B cell (primary cell): ENCODE measurements at regions not wholly inside any gene's neighbourhood (a gene's known extent, or its start where the extent isn't known, plus 50 kb on each side); places are given as distances from the start of the nearest gene placed in this dataset.

Experiments
- ATAC-seq: fragments of 200-7000 bp; cut with Tn5 transposase; one replicate; pipeline ENCODE4 v1.10.0; 2021; ENCODE audit warnings: low read depth, mild to moderate bottlenecking, moderate number of reproducible peaks, moderate library complexity
- CTCF ChIA-PET: fragments of 350-600 bp; sonication (Branson Sonifier 250); formaldehyde crosslinking; loops from one replicate; lab custom pipeline; 2021; ENCODE audit warnings: antibody characterized with exemption, inconsistent platforms; lab: Charles Lee
- POLR2A ChIA-PET: fragments of 350-600 bp; sonication (Branson Sonifier 250); formaldehyde crosslinking; loops from one replicate; lab custom pipeline; 2021; ENCODE audit warnings: antibody characterized with exemption; lab: Charles Lee
- DNase-seq: peaks from one replicate; pipeline ENCODE4 v3.0.0; 2013
- H2AFZ ChIP-seq: 2 replicates; pipeline ENCODE4 v1.6.1; 2012; ENCODE audit warnings: mild to moderate bottlenecking, low read depth, low read length; ENCODE audit not compliant: insufficient read depth, poor library complexity, severe bottlenecking
- H3K27ac ChIP-seq, 2 donors: 1 replicate in 1 of 2; 2 replicates in 1 of 2; pipeline ENCODE4 v1.5.1; 2012 to 2013; ENCODE audit warnings: low read length in 2 of 2, mild to moderate bottlenecking in 2 of 2, moderate library complexity in 1 of 2
- H3K27me3 ChIP-seq, 4 experiments: fragments of 200-600 bp in 1 of 4; sonication (generic) in 1 of 4; replicated peaks in 1 of 4; 1 replicate in 2 of 4; 2 replicates in 2 of 4; pipeline versions ENCODE4 v1.6.1 to v1.7.0; 2013 to 2016; ENCODE audit warnings: low read length in 3 of 4, mild to moderate bottlenecking in 2 of 4, mixed read lengths in 1 of 4, moderate library complexity in 1 of 4; ENCODE audit not compliant: insufficient read depth in 4 of 4, control insufficient read depth in 3 of 4; ENCODE audit errors: control extremely low read depth in 1 of 4
- H3K36me3 ChIP-seq, 2 experiments: replicated peaks in 1 of 2; 1 replicate in 1 of 2; 2 replicates in 1 of 2; pipeline versions ENCODE4 v1.6.1 to v1.7.1; 2013; ENCODE audit warnings: low read length in 1 of 2; ENCODE audit not compliant: insufficient read depth in 2 of 2, control insufficient read depth in 1 of 2; ENCODE audit errors: control extremely low read depth in 1 of 2, extremely low read depth in 1 of 2
- H3K4me1 ChIP-seq, 2 donors: fragments of 200-600 bp in 1 of 2; sonication (generic) in 1 of 2; 1 replicate in 1 of 2; 2 replicates in 1 of 2; pipeline versions ENCODE4 v1.5.1 to v1.6.1; 2013 to 2017; ENCODE audit warnings: low read length in 2 of 2; ENCODE audit not compliant: control insufficient read depth in 2 of 2, insufficient read depth in 2 of 2
- H3K4me2 ChIP-seq: replicated peaks from 2 replicates; pipeline ENCODE3; 2012; ENCODE audit warnings: mild to moderate bottlenecking, low read depth, low read length; ENCODE audit not compliant: poor library complexity, severe bottlenecking
- H3K4me3 ChIP-seq, 5 experiments: fragments of 200-600 bp in 1 of 5; sonication (generic) in 1 of 5; 1 replicate in 3 of 5; 2 replicates in 2 of 5; pipeline versions ENCODE4 v1.5.1 to v1.7.0; 2011 to 2016; ENCODE audit warnings: low read length in 4 of 5, mild to moderate bottlenecking in 4 of 5, low read depth in 2 of 5, control low read depth in 1 of 5, moderate library complexity in 1 of 5; ENCODE audit not compliant: insufficient read depth in 1 of 5; ENCODE audit errors: control extremely low read depth in 1 of 5, extremely low read depth in 1 of 5
- H3K79me2 ChIP-seq: fragments of 200-600 bp; sonication (generic); one replicate; pipeline ENCODE4 v1.6.0; 2016; ENCODE audit warnings: low read length; ENCODE audit not compliant: control insufficient read depth, insufficient read depth
- H3K9ac ChIP-seq: fragments of 200-600 bp; sonication (generic); 2 replicates; pipeline ENCODE4 v1.6.1; 2017; ENCODE audit warnings: mild to moderate bottlenecking, low read length, moderate library complexity
- H3K9me3 ChIP-seq, 3 donors: one replicate each; pipeline versions ENCODE4 v1.6.1 to v1.7.1; 2013; ENCODE audit warnings: low read length in 2 of 3; ENCODE audit not compliant: control insufficient read depth in 2 of 3, insufficient read depth in 1 of 3; ENCODE audit errors: control extremely low read depth in 1 of 3
- H4K20me1 ChIP-seq: 2 replicates; pipeline ENCODE4 v1.6.0; 2012; ENCODE audit warnings: mild to moderate bottlenecking, low read length; ENCODE audit not compliant: insufficient read depth, control insufficient read depth, poor library complexity, severe bottlenecking
- H3K27ac Mint-ChIP-seq: one replicate; pipeline ENCODE4 v1.8.0; 2021; ENCODE audit warnings: mixed read lengths
- H3K27me3 Mint-ChIP-seq: one replicate; pipeline ENCODE4 v1.8.0; 2021; ENCODE audit warnings: mixed read lengths
- H3K4me1 Mint-ChIP-seq: one replicate; pipeline ENCODE4 v1.8.0; 2021; ENCODE audit warnings: mixed read lengths
- H3K4me3 Mint-ChIP-seq: one replicate; pipeline ENCODE4 v1.8.0; 2021; ENCODE audit warnings: mixed read lengths
- H3K9me3 Mint-ChIP-seq: one replicate; pipeline ENCODE4 v1.8.0; 2022; ENCODE audit warnings: mixed read lengths; ENCODE audit not compliant: insufficient read depth
- EZH2 ChIP-seq: IDR thresholded peaks from 2 replicates; pipeline ENCODE4 v1.6.1; 2012; ENCODE audit warnings: borderline replicate concordance, low read depth, mild to moderate bottlenecking, moderate library complexity, low read length; ENCODE audit not compliant: insufficient read depth, poor library complexity, severe bottlenecking
- WGBS: methylation state at CpG from one replicate; pipeline ENCODE4 v1.1.5; 2013; ENCODE audit warnings: missing lambda C conversion rate; ENCODE audit not compliant: insufficient coverage; 5-methylcytosine and 5-hydroxymethylcytosine counted together
- intact Hi-C: fragments of 100-400 bp; cut with micrococcal nuclease; formaldehyde crosslinking; loops from one replicate; pipeline ENCODE4 v1.10.0; 2022
- TF ChIP-seq, protein P1 (sequence below): fragments of 200-600 bp; IDR thresholded peaks from one replicate; pipeline ENCODE4 v1.8.0; 2022; ENCODE audit warnings: antibody characterized with exemption, mild to moderate bottlenecking

DNA sequence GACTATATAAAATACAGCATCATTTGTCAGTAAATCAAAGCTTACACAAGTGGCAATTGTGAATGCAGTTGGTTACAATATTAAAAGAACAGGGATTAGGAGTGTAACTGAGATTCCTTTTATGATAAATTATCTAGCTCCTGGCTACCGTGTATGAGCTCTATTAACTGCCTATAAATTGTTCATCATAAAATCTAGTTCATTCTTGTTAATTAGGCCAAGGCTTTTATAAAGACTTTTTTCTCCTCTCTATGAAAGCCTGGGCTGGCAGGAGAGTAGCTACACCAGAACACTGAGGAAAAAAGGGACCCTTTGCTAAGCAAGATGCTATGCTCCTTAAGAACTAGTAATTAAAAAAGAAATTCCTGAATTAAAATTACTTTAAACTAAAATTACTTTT lies 132.4 kb upstream of the MEF2C start:
- intact Hi-C loops: no loop called here
- TF ChIP-seq, protein P1, sequence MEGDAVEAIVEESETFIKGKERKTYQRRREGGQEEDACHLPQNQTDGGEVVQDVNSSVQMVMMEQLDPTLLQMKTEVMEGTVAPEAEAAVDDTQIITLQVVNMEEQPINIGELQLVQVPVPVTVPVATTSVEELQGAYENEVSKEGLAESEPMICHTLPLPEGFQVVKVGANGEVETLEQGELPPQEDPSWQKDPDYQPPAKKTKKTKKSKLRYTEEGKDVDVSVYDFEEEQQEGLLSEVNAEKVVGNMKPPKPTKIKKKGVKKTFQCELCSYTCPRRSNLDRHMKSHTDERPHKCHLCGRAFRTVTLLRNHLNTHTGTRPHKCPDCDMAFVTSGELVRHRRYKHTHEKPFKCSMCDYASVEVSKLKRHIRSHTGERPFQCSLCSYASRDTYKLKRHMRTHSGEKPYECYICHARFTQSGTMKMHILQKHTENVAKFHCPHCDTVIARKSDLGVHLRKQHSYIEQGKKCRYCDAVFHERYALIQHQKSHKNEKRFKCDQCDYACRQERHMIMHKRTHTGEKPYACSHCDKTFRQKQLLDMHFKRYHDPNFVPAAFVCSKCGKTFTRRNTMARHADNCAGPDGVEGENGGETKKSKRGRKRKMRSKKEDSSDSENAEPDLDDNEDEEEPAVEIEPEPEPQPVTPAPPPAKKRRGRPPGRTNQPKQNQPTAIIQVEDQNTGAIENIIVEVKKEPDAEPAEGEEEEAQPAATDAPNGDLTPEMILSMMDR: no peak
- TF ChIP-seq EZH2: no peak
- Histone ChIP-seq H3K27me3 (no peaks in the 10 kb centered on the region), H4K20me1 (no peaks in the 10 kb centered on the region), H3K4me1 (no peaks in the 10 kb centered on the region), H2AFZ (no peak overlapping the region), H3K36me3 (no peaks in the 10 kb centered on the region), H3K9me3 (no peaks in the 10 kb centered on the region), H3K4me3 (no peak overlapping the region), H3K79me2 (no peaks in the 10 kb centered on the region), H3K4me2 (no peak overlapping the region), H3K27ac (no peak overlapping the region), H3K9ac (no peak overlapping the region)
- ChIA-PET POLR2A (no interaction called here), CTCF (interaction anchor here (0.5 kb wide), 1 partner anchor 1005 kb away, joined by 4 read pairs; no protein-coding TSS in a partner anchor)
- Mint-ChIP-seq H3K27me3 (no peaks in the 10 kb centered on the region), H3K4me1 (no peaks in the 10 kb centered on the region), H3K27ac (no peak overlapping the region), H3K4me3 (no peak overlapping the region), H3K9me3 (no peaks in the 10 kb centered on the region)
- no peak for ATAC-seq
- no peak for DNase-seq
- WGBS: no CpG with 5 or more reads among the region's 1 CpG

DNA sequence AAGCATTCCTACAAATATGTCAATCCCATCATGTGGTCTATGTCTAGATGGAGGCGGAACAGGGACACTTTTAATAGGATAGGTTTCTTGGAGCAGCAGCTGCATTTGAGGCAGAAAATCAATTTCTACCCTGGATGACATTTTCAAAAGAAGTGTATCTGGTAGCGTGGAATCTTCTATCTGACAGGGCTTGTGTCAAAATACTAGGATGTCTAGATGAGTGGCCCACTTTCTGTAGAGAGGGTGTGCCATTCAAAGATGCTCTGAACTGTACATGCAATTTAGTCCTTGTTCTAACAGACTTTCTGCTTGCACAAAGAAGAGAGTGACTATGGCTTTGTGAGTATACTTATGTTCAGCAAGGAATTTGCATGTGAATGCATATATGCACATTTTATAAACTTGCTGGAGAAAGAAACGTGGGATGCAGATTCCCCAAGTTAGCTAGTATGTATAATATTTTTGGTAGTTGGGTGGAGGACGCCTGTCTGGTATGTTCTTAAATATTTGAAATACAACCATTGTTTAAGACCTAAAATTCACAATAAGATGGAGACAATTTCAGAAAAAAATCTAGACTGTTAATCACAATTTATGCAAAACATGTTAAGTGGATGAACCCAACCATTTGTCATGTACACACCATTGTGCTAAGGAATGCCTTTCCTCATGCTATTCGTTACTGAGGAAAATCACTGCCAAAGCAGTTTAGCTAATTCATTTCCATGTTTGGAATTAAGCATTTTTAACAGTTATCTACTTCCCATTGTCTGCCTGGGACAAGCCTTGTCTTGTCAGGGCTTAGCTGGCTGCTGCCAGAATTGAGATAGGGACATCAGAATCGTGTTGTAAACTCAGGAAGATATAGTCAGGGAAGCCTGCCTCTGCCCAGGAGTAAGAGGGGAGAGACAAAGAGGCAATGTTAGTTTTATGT lies 129.1 kb upstream of the MEF2C start:
- Histone ChIP-seq H3K79me2 (no peaks in the 10 kb centered on the region), H3K27me3 (no peaks in the 10 kb centered on the region), H3K4me1 (no peaks in the 10 kb centered on the region), H3K9ac (no peak overlapping the region), H3K4me3 (no peak overlapping the region), H3K36me3 (no peaks in the 10 kb centered on the region), H3K9me3 (peaks cover 0 to 1% (median under 1%) of the 10 kb centered on the region in 3 donors), H2AFZ (no peak overlapping the region), H3K27ac (no peak overlapping the region), H4K20me1 (no peaks in the 10 kb centered on the region), H3K4me2 (no peak overlapping the region)
- 91% methylated on average over 4 of the region's 6 CpGs for WGBS
- POLR2A ChIA-PET: no interaction called here
- Mint-ChIP-seq H3K9me3 (no peaks in the 10 kb centered on the region), H3K27ac (no peak overlapping the region), H3K4me3 (no peak overlapping the region), H3K4me1 (no peaks in the 10 kb centered on the region), H3K27me3 (no peaks in the 10 kb centered on the region)
- DNase-seq (no peak), ATAC-seq (no peak)
- CTCF ChIA-PET: no interaction called here
- intact Hi-C loops: no loop called here
- no peak for TF ChIP-seq EZH2
- TF ChIP-seq, protein P1: no peak
